H1 (cell line): ENCODE measurements at regions not wholly inside any gene's neighbourhood (a gene's known extent, or its start where the extent isn't known, plus 50 kb on each side); places are given as distances from the start of the nearest gene placed in this dataset.

Experiments used
- CHD7 ChIP-seq: fragments of 300-600 bp; sonication (generic); IDR thresholded peaks from 2 replicates; pipeline ENCODE4 v1.7.1; 2012; ENCODE audit warnings: low read length, moderate library complexity, mild to moderate bottlenecking, inconsistent platforms; ENCODE audit not compliant: insufficient replicate concordance
- HDAC6 ChIP-seq: IDR thresholded peaks from one replicate; pipeline ENCODE4 v1.7.1; 2012; ENCODE audit warnings: low read depth, mild to moderate bottlenecking, inconsistent platforms, low read length, moderate library complexity
- POLR2AphosphoS5 ChIP-seq: IDR thresholded peaks from 2 replicates; pipeline ENCODE4 v1.6.1; 2011; ENCODE audit warnings: low read depth, low read length
- TBP ChIP-seq: IDR thresholded peaks from 2 replicates; pipeline ENCODE4 v1.6.1; 2011; ENCODE audit warnings: low read depth, low read length, improper control_type of control experiment

GRCh38 chr16:17845031-17845430, 374.3 kb upstream of the XYLT1 start:
- no peak for TF ChIP-seq POLR2AphosphoS5
- TF ChIP-seq CHD7, result no peak
- TF ChIP-seq TBP, result no peak
- TF ChIP-seq HDAC6, result no peak
